ENCODE measurements at regions not wholly inside any gene's neighbourhood (a gene's known extent, or its start where the extent isn't known, plus 50 kb on each side); places are given as distances from the start of the nearest gene placed in this dataset.

GRCh38 chr2:133737242-133737993 lies 169.2 kb upstream of the NCKAP5 start:
- no peaks in the 10 kb centered on the region for H3K79me1 ChIP-seq (ENCODE audit: low read depth, low read length)
- no peaks in the 10 kb centered on the region for H3K4me1 ChIP-seq (replicated peaks in 1 of 4; ENCODE audit: control insufficient read depth in 3 of 4, insufficient read depth in 4 of 4, low read length in 3 of 4)
- TF ChIP-seq FOSL1 (IDR thresholded peaks at IDR 0.05; ENCODE audit: insufficient read depth, low read depth, low read length) (no peak), NANOG (IDR thresholded peaks at IDR 0.05; ENCODE audit: insufficient read depth, low read depth, low read length, poor library complexity, severe bottlenecking) (no peak), SUZ12 (IDR thresholded peaks at IDR 0.05; ENCODE audit: low read length) (no peak), YY1 (IDR thresholded peaks at IDR 0.05; ENCODE audit: low read depth, low read length) (no peak), NRF1 (IDR thresholded peaks at IDR 0.05; ENCODE audit: low read depth, low read length) (no peak), CBX8 (IDR thresholded peaks at IDR 0.05; ENCODE audit: borderline replicate concordance, low read depth, low read length) (no peak), SP4 (IDR thresholded peaks at IDR 0.05; ENCODE audit: low read length) (no peak), SP2 (IDR thresholded peaks at IDR 0.05; ENCODE audit: low read length) (no peak), KDM1A (IDR thresholded peaks at IDR 0.05; ENCODE audit: borderline replicate concordance, low read length) (no peak), CREB1 (IDR thresholded peaks at IDR 0.05) (no peak), TAF1 (IDR thresholded peaks at IDR 0.05; ENCODE audit: low read depth, low read length) (no peak), TCF12 (IDR thresholded peaks at IDR 0.05; ENCODE audit: low read depth, low read length) (no peak)
- WGBS, 2 experiments (ENCODE audit: extremely low coverage in 1 of 2, insufficient coverage in 1 of 2, insufficient read length in 1 of 2, insufficient replicate concordance in 2 of 2, low coverage in 1 of 2, low lambda C conversion rate in 2 of 2, missing lambda C conversion rate in 1 of 2): 94% methylated on average over 2 of the region's 2 CpGs; no CpG with 5 or more reads in 1 of the 2 experiments
- ChIA-PET CTCF (ENCODE audit: partially characterized antibody) (interaction anchor here (0.7 kb wide), 1 partner anchor 898 kb away, joined by 3 read pairs; no protein-coding TSS in a partner anchor), POLR2A (ENCODE audit: partially characterized antibody) (no interaction called here)
- H4K8ac ChIP-seq (ENCODE audit: extremely low read depth, insufficient read depth, low read length): no peak overlapping the region
- no peak overlapping the region for H4K5ac ChIP-seq (ENCODE audit: insufficient read length, low read depth, low read length)
- no peak overlapping the region for H3K4me2 ChIP-seq (ENCODE audit: insufficient read depth in 1 of 2, low read depth in 2 of 2, low read length in 2 of 2)
- H2AFZ ChIP-seq (ENCODE audit: low read length): 0 out of 2 replicates have a peak overlapping the region, but pooled peaks have one; percentile 11
- FAIRE-seq (no peak), DNase-seq (ENCODE audit: low read depth in 1 of 2, low spot score in 2 of 2) (no peak)
- no peak overlapping the region for H2BK12ac ChIP-seq (ENCODE audit: low read depth, low read length)
- H3K9ac ChIP-seq (replicated peaks in 1 of 4; ENCODE audit: extremely low read depth in 1 of 4, low read depth in 3 of 4, low read length in 3 of 4): no peak overlapping the region
- H4K20me1 ChIP-seq (replicated peaks in 1 of 2; ENCODE audit: control insufficient read depth in 1 of 2, insufficient read depth in 2 of 2, low read length in 2 of 2): no peaks in the 10 kb centered on the region
- no peak overlapping the region for H3K56ac ChIP-seq (replicated peaks; ENCODE audit: insufficient read length, low read depth, low read length)
- H3K27ac ChIP-seq (ENCODE audit: low read depth, low read length): no peak overlapping the region
- no peak overlapping the region for H2AK5ac ChIP-seq (ENCODE audit: low read depth, low read length)
- H3K4me3 ChIP-seq (ENCODE audit: extremely low read depth in 1 of 4, insufficient read depth in 2 of 4, low read depth in 3 of 4, low read length in 4 of 4): no peak overlapping the region
- no peak overlapping the region for H2BK5ac ChIP-seq (ENCODE audit: low read depth, low read length)
- no peak overlapping the region for H2BK15ac ChIP-seq (ENCODE audit: low read length)
- no peak overlapping the region for H3K23ac ChIP-seq (ENCODE audit: insufficient read length)
- no peak overlapping the region for H3K18ac ChIP-seq (ENCODE audit: extremely low read depth, low read length)
- no peak overlapping the region for H4K91ac ChIP-seq (replicated peaks; ENCODE audit: insufficient read length, low read length)
- no peaks in the 10 kb centered on the region for H3K27me3 ChIP-seq (replicated peaks in 1 of 4; ENCODE audit: control insufficient read depth in 3 of 4, extremely low read depth in 1 of 4, insufficient read depth in 3 of 4, low read length in 3 of 4)
- no peak overlapping the region for H3K14ac ChIP-seq (ENCODE audit: insufficient read length)
- H3K36me3 ChIP-seq (ENCODE audit: control insufficient read depth in 2 of 4, insufficient read depth in 4 of 4, low read length in 3 of 4): no peaks in the 10 kb centered on the region
- H3K23me2 ChIP-seq (ENCODE audit: low read depth, low read length): no peaks in the 10 kb centered on the region
- H2BK120ac ChIP-seq (replicated peaks; ENCODE audit: low read depth, low read length): no peak overlapping the region
- H3K79me2 ChIP-seq (ENCODE audit: control insufficient read depth in 1 of 2, insufficient read depth in 2 of 2, low read length in 2 of 2): no peaks in the 10 kb centered on the region
- no peak overlapping the region for H3K4ac ChIP-seq (replicated peaks; ENCODE audit: insufficient read length, low read depth, low read length)
- no peak overlapping the region for H2BK20ac ChIP-seq (ENCODE audit: low read length)
- H3K9me3 ChIP-seq (ENCODE audit: insufficient read depth in 2 of 2, low read depth in 1 of 2, low read length in 1 of 2): peaks cover 0 to 3% of the 10 kb centered on the region in 2 experiments; a peak in 1 of 4 replicates

All from H1 (cell line).